Nephron progenitor cell (in vitro differentiated cells): ENCODE measurements at regions not wholly inside any gene's neighbourhood (a gene's known extent, or its start where the extent isn't known, plus 50 kb on each side); places are given as distances from the start of the nearest gene placed in this dataset.
A peak's percentile ranks its signal among the peaks of the same experiment; 100 is the strongest.

ENCODE experiments used
- DNase-seq: peaks from one replicate; pipeline ENCODE4 v3.0.0; 2021
- H3K27ac Mint-ChIP-seq: 2 replicates; pipeline ENCODE4 v1.8.0; 2021; ENCODE audit warnings: mild to moderate bottlenecking, moderate library complexity, mixed read lengths
- H3K27me3 Mint-ChIP-seq: 2 replicates; pipeline ENCODE4 v1.8.0; 2021; ENCODE audit warnings: mild to moderate bottlenecking, low read depth, mixed read lengths; ENCODE audit not compliant: poor library complexity
- H3K36me3 Mint-ChIP-seq: 2 replicates; pipeline ENCODE4 v1.8.0; 2021; ENCODE audit warnings: low read depth, mixed read lengths
- H3K4me1 Mint-ChIP-seq: 2 replicates; pipeline ENCODE4 v1.8.0; 2021; ENCODE audit warnings: mixed read lengths
- H3K4me3 Mint-ChIP-seq: 2 replicates; pipeline ENCODE4 v1.8.0; 2021; ENCODE audit warnings: mild to moderate bottlenecking, moderate library complexity, mixed read lengths
- H3K9me3 Mint-ChIP-seq: 2 replicates; pipeline ENCODE4 v1.8.0; 2021; ENCODE audit warnings: mild to moderate bottlenecking, moderate library complexity, mixed read lengths
- TF ChIP-seq, protein P1 (sequence below): fragments of 200-600 bp; sonication (generic); IDR thresholded peaks from 2 replicates; pipeline ENCODE4 v1.5.0; 2021; ENCODE audit warnings: antibody characterized with exemption

DNA sequence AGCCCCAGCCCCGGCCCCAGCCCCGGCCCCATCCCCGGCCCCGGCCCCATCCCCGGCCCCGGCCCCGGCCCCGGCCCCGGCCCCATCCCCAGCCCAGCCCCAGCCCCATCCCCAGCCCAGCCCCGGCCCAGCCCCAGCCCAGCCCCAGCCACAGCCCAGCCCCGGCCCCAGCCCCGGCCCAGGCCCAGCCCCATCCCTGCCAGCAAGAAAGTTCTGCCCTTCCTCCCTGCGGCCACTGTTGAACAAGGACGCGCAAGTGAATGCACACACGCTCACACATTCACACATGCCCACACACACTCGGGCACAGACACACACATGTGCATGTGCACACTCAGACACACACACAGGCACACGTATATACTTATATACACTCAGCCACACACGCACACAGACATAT lies 287.0 kb downstream of the NDUFA10 start:
- TF ChIP-seq, protein P1, sequence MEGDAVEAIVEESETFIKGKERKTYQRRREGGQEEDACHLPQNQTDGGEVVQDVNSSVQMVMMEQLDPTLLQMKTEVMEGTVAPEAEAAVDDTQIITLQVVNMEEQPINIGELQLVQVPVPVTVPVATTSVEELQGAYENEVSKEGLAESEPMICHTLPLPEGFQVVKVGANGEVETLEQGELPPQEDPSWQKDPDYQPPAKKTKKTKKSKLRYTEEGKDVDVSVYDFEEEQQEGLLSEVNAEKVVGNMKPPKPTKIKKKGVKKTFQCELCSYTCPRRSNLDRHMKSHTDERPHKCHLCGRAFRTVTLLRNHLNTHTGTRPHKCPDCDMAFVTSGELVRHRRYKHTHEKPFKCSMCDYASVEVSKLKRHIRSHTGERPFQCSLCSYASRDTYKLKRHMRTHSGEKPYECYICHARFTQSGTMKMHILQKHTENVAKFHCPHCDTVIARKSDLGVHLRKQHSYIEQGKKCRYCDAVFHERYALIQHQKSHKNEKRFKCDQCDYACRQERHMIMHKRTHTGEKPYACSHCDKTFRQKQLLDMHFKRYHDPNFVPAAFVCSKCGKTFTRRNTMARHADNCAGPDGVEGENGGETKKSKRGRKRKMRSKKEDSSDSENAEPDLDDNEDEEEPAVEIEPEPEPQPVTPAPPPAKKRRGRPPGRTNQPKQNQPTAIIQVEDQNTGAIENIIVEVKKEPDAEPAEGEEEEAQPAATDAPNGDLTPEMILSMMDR, result no peak
- H3K9me3 Mint-ChIP-seq, result no peaks in the 10 kb centered on the region
- H3K27ac Mint-ChIP-seq, result no peak overlapping the region
- H3K27me3 Mint-ChIP-seq, result peaks cover 8% of the 10 kb centered on the region
- H3K4me3 Mint-ChIP-seq, result no peak overlapping the region
- H3K4me1 Mint-ChIP-seq, result peaks cover 19% of the 10 kb centered on the region
- H3K36me3 Mint-ChIP-seq, result no peaks in the 10 kb centered on the region
- no peak for DNase-seq

DNA sequence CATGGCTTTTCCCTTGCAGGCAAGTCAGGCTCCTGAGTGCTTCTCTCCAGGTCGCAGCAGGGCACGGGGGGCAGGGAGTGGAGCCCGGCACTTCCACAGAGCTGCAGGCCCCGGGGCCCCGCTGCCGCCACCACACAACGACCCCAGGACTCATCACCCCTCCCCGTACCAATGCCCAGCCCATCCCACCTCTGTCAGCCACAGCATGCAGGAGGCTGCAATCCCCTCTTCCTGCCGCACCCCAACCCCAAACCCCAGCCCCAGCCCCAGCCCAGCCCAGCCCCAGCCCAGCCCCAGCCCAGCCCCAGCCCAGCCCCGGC lies 288.0 kb downstream of the NDUFA10 start:
- TF ChIP-seq, protein P1, result no peak
- no peak for DNase-seq
- H3K4me3 Mint-ChIP-seq, result no peak overlapping the region
- peaks cover 6% of the 10 kb centered on the region for H3K27me3 Mint-ChIP-seq
- no peaks in the 10 kb centered on the region for H3K9me3 Mint-ChIP-seq
- H3K36me3 Mint-ChIP-seq, result no peaks in the 10 kb centered on the region
- H3K4me1 Mint-ChIP-seq, result peaks cover 14% of the 10 kb centered on the region
- no peak overlapping the region for H3K27ac Mint-ChIP-seq

DNA sequence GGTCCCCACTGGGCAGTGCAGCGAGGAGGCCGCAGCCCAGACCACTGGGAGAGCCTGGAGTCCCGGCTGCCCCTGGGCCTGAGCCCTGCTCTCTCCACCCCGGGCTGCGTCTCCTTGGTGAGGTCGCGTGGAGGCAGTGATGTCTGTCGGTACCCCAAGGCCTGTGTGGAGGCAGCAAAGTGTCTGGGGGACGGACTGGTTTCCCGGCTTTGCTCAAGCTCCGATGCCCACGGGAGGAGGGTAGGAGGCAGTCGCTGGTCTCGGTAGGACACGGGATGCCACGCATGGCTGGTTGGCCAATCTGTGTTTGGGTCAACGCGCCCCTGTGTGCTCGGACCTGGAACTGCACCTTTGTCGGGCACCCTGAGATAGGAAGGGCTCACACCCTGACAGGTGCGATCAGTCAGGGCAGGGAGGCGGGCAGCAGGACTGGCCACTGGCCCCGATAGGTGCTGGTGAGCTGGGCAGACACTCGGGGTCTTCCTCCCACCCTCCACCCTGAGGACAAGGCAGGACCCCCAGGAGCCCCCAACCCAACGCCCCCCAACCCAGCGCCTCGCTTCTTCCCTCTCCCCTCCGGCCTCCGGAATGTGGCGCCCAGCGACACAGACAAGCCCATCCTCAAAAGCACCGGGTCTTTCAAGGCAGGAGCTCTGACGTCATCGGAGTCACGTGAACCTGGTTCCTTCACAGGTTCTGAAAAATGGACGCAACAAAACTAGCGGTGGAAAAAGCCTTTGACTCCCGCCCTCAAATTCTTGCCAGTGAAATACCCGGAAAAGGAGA lies 288.6 kb downstream of the NDUFA10 start:
- Mint-ChIP-seq H3K36me3 (no peaks in the 10 kb centered on the region), H3K27ac (no peak overlapping the region), H3K4me3 (no peak overlapping the region), H3K4me1 (peaks cover 15% of the 10 kb centered on the region), H3K9me3 (no peaks in the 10 kb centered on the region), H3K27me3 (peaks cover 6% of the 10 kb centered on the region)
- TF ChIP-seq, protein P1, result no peak
- no peak for DNase-seq

DNA sequence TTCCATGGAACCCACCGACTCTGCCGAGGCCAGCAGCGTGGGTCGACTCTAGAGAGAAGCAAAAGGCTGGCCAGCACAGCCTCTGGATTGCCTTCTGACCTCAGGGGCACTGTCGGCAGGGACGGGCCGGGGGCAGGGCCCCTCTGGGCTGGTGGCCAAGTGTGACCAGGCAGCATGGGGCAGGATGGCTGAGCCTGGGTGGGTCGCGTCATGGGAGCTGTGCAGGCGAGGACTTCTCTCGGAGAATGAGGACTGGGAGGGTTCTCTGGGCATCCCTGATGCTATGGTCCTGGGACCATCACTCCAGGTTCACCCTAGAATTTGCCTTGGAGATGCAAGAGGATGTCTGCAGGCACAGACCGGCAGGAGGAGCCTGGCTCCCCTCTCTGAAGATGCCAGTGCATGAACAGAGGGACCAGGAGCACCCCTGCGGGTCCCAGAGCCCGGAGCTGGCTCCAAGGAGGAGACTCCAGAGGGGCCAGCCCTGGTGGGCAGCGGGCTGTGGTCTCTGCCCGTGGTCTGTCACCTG lies 289.2 kb downstream of the NDUFA10 start:
- Mint-ChIP-seq H3K4me3 (no peak overlapping the region), H3K9me3 (no peaks in the 10 kb centered on the region), H3K4me1 (peaks cover 22% of the 10 kb centered on the region), H3K27me3 (peaks cover 6% of the 10 kb centered on the region), H3K36me3 (no peaks in the 10 kb centered on the region), H3K27ac (no peak overlapping the region)
- no peak for DNase-seq
- TF ChIP-seq, protein P1, result no peak

DNA sequence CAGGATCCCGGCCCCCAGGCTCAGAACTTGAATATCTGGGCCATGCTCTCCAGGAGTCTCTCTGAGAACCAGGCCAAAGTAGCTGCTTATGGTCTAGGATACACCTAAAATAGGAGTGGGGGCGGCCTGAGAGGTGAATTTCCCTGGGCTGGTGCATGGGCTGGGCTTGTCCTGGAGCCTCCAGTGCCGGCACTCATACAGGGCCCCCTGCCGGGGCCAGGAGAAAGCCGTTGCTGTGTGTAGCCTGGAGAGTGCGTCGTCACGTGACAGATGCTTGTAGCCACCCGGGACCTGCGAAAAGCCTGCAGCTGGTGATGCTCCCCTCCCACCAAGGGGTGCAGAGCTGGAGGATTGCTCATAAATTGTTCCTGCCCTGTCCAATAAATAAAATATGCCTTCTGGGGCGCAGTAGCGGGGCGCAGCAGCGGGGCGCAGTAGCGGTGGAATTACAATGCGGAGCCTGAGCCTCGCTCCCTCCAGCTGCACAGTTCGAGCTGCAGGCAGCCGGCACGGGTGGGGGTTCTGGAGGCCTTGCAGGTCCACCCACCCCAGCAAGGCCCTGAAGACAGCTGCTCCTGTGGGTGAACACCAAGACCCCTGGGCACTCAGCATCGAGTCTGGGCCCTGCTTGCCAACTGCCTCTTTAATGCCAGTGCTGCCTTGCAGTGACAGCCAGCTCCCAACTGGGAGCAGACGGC lies 289.9 kb downstream of the NDUFA10 start:
- H3K9me3 Mint-ChIP-seq, result no peaks in the 10 kb centered on the region
- H3K36me3 Mint-ChIP-seq, result no peaks in the 10 kb centered on the region
- no peak overlapping the region for H3K27ac Mint-ChIP-seq
- peak; percentile 47 for DNase-seq
- peaks cover 6% of the 10 kb centered on the region for H3K27me3 Mint-ChIP-seq
- H3K4me1 Mint-ChIP-seq, result peaks cover 27% of the 10 kb centered on the region
- TF ChIP-seq, protein P1, result no peak
- no peak overlapping the region for H3K4me3 Mint-ChIP-seq
